Uterus (tissue), 2 donors: ENCODE measurements at regions not wholly inside any gene's neighbourhood (a gene's known extent, or its start where the extent isn't known, plus 50 kb on each side); places are given as distances from the start of the nearest gene placed in this dataset.

ENCODE experiments used
- POLR2A ChIP-seq, 2 donors: fragments of 450-650 bp; IDR thresholded peaks; one replicate each; pipeline ENCODE4 v1.6.1; 2016; ENCODE audit warnings: antibody characterized with exemption in 2 of 2, mild to moderate bottlenecking in 1 of 2, moderate library complexity in 1 of 2
- TF ChIP-seq, protein P1 (sequence below), 4 experiments: fragments of 200-600 bp in 2 of 4; fragments of 450-650 bp in 2 of 4; sonication (generic) in 2 of 4; IDR thresholded peaks; one replicate each; pipeline ENCODE4 v1.5.1; 2016 to 2019; ENCODE audit warnings: antibody characterized with exemption in 4 of 4, mild to moderate bottlenecking in 2 of 4, moderate library complexity in 1 of 4

DNA sequence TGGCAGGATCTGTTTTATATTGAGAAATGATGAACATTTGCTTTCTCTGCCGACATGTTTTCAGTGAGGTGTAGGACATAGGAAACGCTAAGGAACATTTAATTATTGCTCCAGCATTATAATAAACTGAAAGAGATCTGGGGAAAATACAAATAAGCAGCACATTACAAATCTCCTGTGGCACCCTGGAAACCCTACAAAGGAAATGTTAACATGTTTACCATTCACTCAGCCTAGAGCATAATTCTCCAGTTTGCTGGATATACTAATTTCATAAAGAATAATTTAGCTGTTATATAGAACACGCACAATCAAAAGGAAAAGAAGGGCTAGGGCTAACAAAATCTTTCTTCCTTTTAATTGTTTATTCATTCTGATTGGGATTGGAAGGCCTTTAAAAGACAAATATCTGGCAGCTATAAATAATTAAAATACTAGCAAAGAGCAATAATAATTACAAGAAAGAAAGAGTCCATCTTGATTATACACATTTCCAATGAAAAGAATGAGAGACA, 299.4 kb downstream of the CRPPA start:
- TF ChIP-seq, protein P1, sequence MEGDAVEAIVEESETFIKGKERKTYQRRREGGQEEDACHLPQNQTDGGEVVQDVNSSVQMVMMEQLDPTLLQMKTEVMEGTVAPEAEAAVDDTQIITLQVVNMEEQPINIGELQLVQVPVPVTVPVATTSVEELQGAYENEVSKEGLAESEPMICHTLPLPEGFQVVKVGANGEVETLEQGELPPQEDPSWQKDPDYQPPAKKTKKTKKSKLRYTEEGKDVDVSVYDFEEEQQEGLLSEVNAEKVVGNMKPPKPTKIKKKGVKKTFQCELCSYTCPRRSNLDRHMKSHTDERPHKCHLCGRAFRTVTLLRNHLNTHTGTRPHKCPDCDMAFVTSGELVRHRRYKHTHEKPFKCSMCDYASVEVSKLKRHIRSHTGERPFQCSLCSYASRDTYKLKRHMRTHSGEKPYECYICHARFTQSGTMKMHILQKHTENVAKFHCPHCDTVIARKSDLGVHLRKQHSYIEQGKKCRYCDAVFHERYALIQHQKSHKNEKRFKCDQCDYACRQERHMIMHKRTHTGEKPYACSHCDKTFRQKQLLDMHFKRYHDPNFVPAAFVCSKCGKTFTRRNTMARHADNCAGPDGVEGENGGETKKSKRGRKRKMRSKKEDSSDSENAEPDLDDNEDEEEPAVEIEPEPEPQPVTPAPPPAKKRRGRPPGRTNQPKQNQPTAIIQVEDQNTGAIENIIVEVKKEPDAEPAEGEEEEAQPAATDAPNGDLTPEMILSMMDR (IDR thresholded peaks at IDR 0.05), result no peak
- no peak for TF ChIP-seq POLR2A (IDR thresholded peaks at IDR 0.05)
